ENCODE measurements at regions not wholly inside any gene's neighbourhood (a gene's known extent, or its start where the extent isn't known, plus 50 kb on each side); places are given as distances from the start of the nearest gene placed in this dataset.
"Not testable (repeated sequence)": the region's sequence is repeated elsewhere in the genome, so short reads cannot be mapped to it uniquely, and the experiment has no call there.

- intact Hi-C loops (cut with micrococcal nuclease), result no loop called here
- Mint-ChIP-seq H3K27ac (no peak overlapping the region), H3K4me3 (no peak overlapping the region), H3K9me3 (no peaks in the 10 kb centered on the region), H3K36me3 (ENCODE audit: low read depth) (no peaks in the 10 kb centered on the region), H3K4me1 (no peaks in the 10 kb centered on the region), H3K27me3 (peaks cover 2% of the 10 kb centered on the region)
- DNase-seq, result no peak
Observed at GRCh38 chr2:20125616-20126015, 74.2 kb upstream of the LAPTM4A start.

- H3K4me3 Mint-ChIP-seq, result no peak overlapping the region
- intact Hi-C loops (cut with micrococcal nuclease), result no loop called here
- no peak for DNase-seq
- H3K9me3 Mint-ChIP-seq, result no peaks in the 10 kb centered on the region
- H3K27ac Mint-ChIP-seq, result no peak overlapping the region
- no peaks in the 10 kb centered on the region for H3K4me1 Mint-ChIP-seq
- H3K27me3 Mint-ChIP-seq, result peaks cover 2% of the 10 kb centered on the region
- H3K36me3 Mint-ChIP-seq (ENCODE audit: low read depth), result no peaks in the 10 kb centered on the region
Observed at GRCh38 chr2:20125164-20125563, 73.7 kb upstream of the LAPTM4A start.

- Mint-ChIP-seq H3K27ac (no peak overlapping the region), H3K9me3 (no peaks in the 10 kb centered on the region), H3K36me3 (ENCODE audit: low read depth) (no peaks in the 10 kb centered on the region), H3K4me3 (no peak overlapping the region), H3K4me1 (no peaks in the 10 kb centered on the region), H3K27me3 (peaks cover 2% of the 10 kb centered on the region)
- intact Hi-C loops (cut with micrococcal nuclease), result no loop called here
- DNase-seq, result no peak
Observed at GRCh38 chr2:20123871-20124594, 72.6 kb upstream of the LAPTM4A start.

- no peak overlapping the region for H3K4me3 Mint-ChIP-seq
- peaks cover 2% of the 10 kb centered on the region for H3K27me3 Mint-ChIP-seq
- no peaks in the 10 kb centered on the region for H3K36me3 Mint-ChIP-seq (ENCODE audit: low read depth)
- H3K9me3 Mint-ChIP-seq, result no peaks in the 10 kb centered on the region
- no peaks in the 10 kb centered on the region for H3K4me1 Mint-ChIP-seq
- DNase-seq, result no peak
- intact Hi-C loops (cut with micrococcal nuclease), result no loop called here
- no peak overlapping the region for H3K27ac Mint-ChIP-seq
Observed at GRCh38 chr2:20122864-20123263, 71.4 kb upstream of the LAPTM4A start.

- no peak overlapping the region for H3K27ac Mint-ChIP-seq
Observed at GRCh38 chr2:20120569-20121416, 69.4 kb upstream of the LAPTM4A start.

GRCh38 chr2:20118051-20118450 is 66.6 kb upstream of the LAPTM4A start:
- H3K9me3 Mint-ChIP-seq, result no peaks in the 10 kb centered on the region
- H3K4me3 Mint-ChIP-seq, result no peak overlapping the region
- H3K27me3 Mint-ChIP-seq, result peaks cover 2% of the 10 kb centered on the region
- DNase-seq, result no peak
- no peaks in the 10 kb centered on the region for H3K4me1 Mint-ChIP-seq
- H3K36me3 Mint-ChIP-seq (ENCODE audit: low read depth), result no peaks in the 10 kb centered on the region
- intact Hi-C loops (cut with micrococcal nuclease), result no loop called here
- H3K27ac Mint-ChIP-seq, result no peak overlapping the region

More at GRCh38 chr2:20120569-20121416, 69.4 kb upstream of the LAPTM4A start:
- H3K9me3 Mint-ChIP-seq, result no peaks in the 10 kb centered on the region
- no peaks in the 10 kb centered on the region for H3K36me3 Mint-ChIP-seq (ENCODE audit: low read depth)
- intact Hi-C loops (cut with micrococcal nuclease), result no loop called here
- DNase-seq, result no peak
- peaks cover 2% of the 10 kb centered on the region for H3K27me3 Mint-ChIP-seq
- H3K4me1 Mint-ChIP-seq, result no peaks in the 10 kb centered on the region
- H3K4me3 Mint-ChIP-seq, result no peak overlapping the region

GRCh38 chr2:20115902-20116301 is 64.5 kb upstream of the LAPTM4A start:
- Mint-ChIP-seq H3K4me1 (no peaks in the 10 kb centered on the region), H3K9me3 (no peaks in the 10 kb centered on the region), H3K4me3 (no peak overlapping the region), H3K27ac (no peak overlapping the region), H3K27me3 (no peaks in the 10 kb centered on the region), H3K36me3 (ENCODE audit: low read depth) (no peaks in the 10 kb centered on the region)
- DNase-seq, result no peak
- intact Hi-C loops (cut with micrococcal nuclease), result no loop called here

GRCh38 chr2:20115374-20115773 is 63.9 kb upstream of the LAPTM4A start:
- H3K4me3 Mint-ChIP-seq, result no peak overlapping the region
- intact Hi-C loops (cut with micrococcal nuclease), result no loop called here
- H3K4me1 Mint-ChIP-seq, result no peaks in the 10 kb centered on the region
- H3K27ac Mint-ChIP-seq, result no peak overlapping the region
- H3K27me3 Mint-ChIP-seq, result peaks cover under 1% of the 10 kb centered on the region
- DNase-seq, result no peak
- H3K9me3 Mint-ChIP-seq, result no peaks in the 10 kb centered on the region
- H3K36me3 Mint-ChIP-seq (ENCODE audit: low read depth), result no peaks in the 10 kb centered on the region

- H3K9me3 Mint-ChIP-seq, result no peaks in the 10 kb centered on the region
- no peaks in the 10 kb centered on the region for H3K36me3 Mint-ChIP-seq (ENCODE audit: low read depth)
- H3K4me1 Mint-ChIP-seq, result no peaks in the 10 kb centered on the region
- intact Hi-C loops (cut with micrococcal nuclease), result no loop called here
- H3K4me3 Mint-ChIP-seq, result no peak overlapping the region
- no peak overlapping the region for H3K27ac Mint-ChIP-seq
- no peak for DNase-seq
- peaks cover 2% of the 10 kb centered on the region for H3K27me3 Mint-ChIP-seq
Observed at GRCh38 chr2:20113986-20114938, 62.8 kb upstream of the LAPTM4A start.

- no peak overlapping the region for H3K4me3 Mint-ChIP-seq
- no peaks in the 10 kb centered on the region for H3K36me3 Mint-ChIP-seq (ENCODE audit: low read depth)
- no peaks in the 10 kb centered on the region for H3K9me3 Mint-ChIP-seq
- H3K4me1 Mint-ChIP-seq, result no peaks in the 10 kb centered on the region
- H3K27me3 Mint-ChIP-seq, result peaks cover 2% of the 10 kb centered on the region
- H3K27ac Mint-ChIP-seq, result no peak overlapping the region
- intact Hi-C loops (cut with micrococcal nuclease), result no loop called here
- DNase-seq, result no peak
Observed at GRCh38 chr2:20113004-20113796, 61.8 kb upstream of the LAPTM4A start.

GRCh38 chr2:20112361-20112760 is 60.9 kb upstream of the LAPTM4A start:
- H3K27me3 Mint-ChIP-seq; H3K4me1 Mint-ChIP-seq; H3K9me3 Mint-ChIP-seq; intact Hi-C loops (cut with micrococcal nuclease); DNase-seq; H3K27ac Mint-ChIP-seq; H3K4me3 Mint-ChIP-seq; H3K36me3 Mint-ChIP-seq (ENCODE audit: low read depth): not testable (repeated sequence)

GRCh38 chr2:20111311-20112131 is 60.1 kb upstream of the LAPTM4A start:
- no peak for DNase-seq
- intact Hi-C loops (cut with micrococcal nuclease), result no loop called here
- Mint-ChIP-seq H3K27ac (no peak overlapping the region), H3K4me1 (peaks cover 3% of the 10 kb centered on the region), H3K4me3 (no peak overlapping the region), H3K36me3 (ENCODE audit: low read depth) (no peaks in the 10 kb centered on the region), H3K27me3 (peaks cover 2% of the 10 kb centered on the region), H3K9me3 (no peaks in the 10 kb centered on the region)

Data from activated CD4-positive, alpha-beta T cell treated with anti-CD3 and anti-CD28 coated beads, Interleukin-2, amount 10 ng/mL, durations not matched to agents 24 days and 14 days (primary cell).